Islet of Langerhans (tissue), 1 donor: ENCODE measurements at regions not wholly inside any gene's neighbourhood (a gene's known extent, or its start where the extent isn't known, plus 50 kb on each side); places are given as distances from the start of the nearest gene placed in this dataset.

ENCODE experiments used
- FAIRE-seq: peaks from one replicate; lab custom pipeline; 2011; peaks lifted over from hg19 to GRCh38; lab: Jason Lieb, UNC

DNA sequence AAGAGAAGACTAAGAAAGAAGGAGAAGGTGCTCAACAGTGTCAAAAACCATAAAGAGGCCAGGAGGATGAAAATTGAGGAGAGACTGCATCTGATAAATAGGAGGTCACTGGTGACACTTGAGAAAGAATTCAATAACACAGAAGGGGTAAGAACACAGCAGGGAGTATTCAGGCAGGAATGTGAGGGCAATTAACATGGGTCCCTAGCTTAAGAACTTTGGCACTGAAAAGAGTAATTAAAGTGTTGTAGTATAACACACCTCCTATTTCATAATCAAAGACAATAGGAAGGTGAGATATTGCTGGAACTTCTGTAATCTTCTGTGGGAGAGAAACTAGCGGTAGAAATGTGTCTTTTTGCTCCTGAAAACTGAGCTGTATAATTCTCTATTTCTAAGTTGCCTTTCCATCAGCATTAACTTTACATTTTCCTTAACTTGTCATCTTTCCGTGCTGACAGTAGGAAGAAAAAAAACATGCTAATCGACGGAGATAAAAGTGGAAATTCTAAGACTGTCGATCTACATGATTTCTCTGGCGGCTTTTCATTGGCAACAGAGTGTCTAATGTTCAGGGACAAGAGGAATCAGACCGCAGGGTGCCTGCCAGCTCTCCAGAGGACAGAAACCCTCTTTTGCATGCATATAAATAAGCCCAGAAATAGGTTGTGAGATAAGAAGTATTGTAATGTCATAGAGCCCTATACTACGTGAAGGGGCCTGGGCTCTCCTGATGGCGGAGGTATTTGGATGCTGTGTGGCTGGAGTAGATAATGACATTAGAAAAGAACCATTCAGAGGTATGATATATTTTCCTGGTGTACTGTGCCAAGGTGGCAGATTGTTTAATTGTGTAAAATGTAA is 147.9 kb upstream of the GAP43 start:
- no peak for FAIRE-seq

DNA sequence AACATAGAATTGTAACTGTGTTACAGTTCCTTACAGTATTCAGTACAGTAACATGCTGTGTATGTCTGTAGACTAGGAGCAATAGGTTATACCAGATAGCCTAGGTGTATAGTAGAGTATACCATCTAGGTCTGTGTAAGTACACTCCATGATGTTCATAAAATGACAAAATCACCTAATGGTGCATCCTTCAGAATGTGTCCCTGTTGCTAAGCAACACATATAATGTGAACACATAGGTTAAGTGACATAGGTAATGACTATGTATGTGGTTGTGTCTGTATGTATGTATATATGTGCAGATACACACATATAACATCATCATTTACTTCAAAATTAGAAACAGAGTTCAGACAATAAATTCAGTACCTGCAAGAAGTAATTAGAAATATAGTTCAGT is 146.8 kb upstream of the GAP43 start:
- FAIRE-seq, result no peak

DNA sequence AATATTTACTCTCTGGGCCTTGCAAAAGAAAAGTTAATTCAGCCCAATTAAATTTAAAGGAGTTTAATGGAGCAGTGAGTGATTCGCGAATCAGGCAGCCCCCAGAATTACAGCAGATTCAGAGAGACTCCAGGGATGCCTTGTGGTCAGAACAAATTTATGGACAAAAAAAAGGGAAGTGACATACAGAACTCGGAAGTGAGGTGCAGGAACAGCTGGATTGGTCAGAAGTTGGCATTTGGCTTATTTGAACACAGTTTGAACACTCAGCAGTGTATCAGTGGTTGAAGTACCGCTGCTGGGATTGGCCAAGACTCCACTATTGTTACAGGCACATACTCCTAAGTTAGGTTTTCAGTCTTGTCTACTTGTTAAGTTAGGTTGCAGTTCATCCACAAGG is 145.0 kb upstream of the GAP43 start:
- no peak for FAIRE-seq

DNA sequence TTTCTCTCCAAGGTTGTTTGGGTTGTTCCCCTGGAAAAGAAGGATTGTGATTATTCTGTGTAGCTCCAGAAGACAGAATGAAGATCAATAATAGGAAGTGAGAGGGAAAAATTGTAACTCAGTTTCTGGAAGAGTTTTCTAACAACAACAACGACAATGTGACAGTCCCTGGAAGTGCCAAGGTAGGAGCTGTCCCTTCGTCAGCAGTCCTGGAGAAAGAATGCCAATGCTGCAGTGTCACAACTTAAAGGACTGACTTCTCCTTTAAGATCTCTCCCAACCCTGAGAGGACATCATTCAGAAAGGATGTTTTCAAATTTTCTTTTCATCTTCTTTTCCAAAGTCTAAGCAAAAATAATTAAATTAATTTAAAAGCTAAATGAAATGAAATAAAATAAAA is 136.4 kb upstream of the GAP43 start:
- no peak for FAIRE-seq

DNA sequence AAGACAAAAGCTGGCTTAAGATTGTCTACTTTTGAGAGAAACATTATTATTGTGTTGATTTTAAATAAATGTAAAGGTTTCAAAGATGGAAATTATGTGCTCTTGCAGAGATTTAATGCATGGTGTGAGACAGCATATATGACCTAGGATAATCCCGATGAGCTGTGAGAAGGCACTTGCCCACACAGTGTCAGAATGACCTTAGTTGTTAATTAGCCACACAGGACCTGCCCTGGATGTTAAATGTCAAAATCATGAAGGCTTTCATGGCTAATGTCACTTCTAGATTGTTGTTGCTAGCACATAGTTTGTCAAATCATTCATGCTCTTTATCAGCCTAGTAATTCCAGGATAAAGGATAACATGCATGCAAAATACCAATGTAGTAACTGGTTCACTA is 135.3 kb upstream of the GAP43 start:
- FAIRE-seq, result no peak

DNA sequence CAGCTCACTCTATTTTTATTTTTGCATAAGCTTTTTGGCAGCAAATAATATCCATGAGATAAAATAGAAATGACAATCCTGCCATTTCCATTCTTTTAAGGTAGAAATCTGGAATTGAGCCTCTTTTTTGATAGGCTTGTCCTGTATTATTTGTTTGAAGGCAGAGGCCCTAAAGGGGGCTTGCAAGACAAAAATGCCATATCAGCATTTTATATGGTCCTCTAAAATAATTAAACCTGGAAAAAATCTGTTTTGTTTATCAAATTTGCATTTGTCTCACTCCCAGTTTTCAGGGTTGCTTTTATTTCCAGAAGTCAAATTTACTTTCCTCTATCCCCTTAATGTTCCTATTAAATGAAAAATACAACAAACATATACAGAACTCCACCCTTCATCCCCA is 134.9 kb upstream of the GAP43 start:
- no peak for FAIRE-seq

- no peak for FAIRE-seq
These were observed 128.5 kb upstream of the GAP43 start for GRCh38 chr3:115494826-115495225.

- FAIRE-seq, result no peak
These were observed 124.9 kb upstream of the GAP43 start for GRCh38 chr3:115498421-115498820.

DNA sequence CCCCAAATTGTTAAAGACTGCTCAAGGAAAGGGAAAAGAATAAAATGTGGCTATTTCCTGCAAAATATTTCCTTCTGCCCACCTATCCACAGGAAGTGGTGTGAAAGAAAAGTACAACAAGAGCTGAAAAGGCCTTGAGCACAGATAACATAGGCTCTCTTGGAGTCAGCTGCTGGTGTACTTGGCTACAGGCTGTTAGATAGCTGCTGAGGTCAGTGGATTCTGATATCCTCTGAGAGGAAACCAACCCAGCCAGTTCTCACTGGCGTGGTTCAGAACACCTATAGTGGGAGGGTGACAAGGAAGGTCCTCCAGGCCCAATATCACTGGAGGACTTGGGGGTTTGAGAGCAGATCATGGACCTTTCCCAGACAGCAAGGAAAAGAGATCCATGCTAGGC is 124.4 kb upstream of the GAP43 start:
- FAIRE-seq, result no peak

- no peak for FAIRE-seq
These were observed 123.6 kb upstream of the GAP43 start for GRCh38 chr3:115499666-115500065.

DNA sequence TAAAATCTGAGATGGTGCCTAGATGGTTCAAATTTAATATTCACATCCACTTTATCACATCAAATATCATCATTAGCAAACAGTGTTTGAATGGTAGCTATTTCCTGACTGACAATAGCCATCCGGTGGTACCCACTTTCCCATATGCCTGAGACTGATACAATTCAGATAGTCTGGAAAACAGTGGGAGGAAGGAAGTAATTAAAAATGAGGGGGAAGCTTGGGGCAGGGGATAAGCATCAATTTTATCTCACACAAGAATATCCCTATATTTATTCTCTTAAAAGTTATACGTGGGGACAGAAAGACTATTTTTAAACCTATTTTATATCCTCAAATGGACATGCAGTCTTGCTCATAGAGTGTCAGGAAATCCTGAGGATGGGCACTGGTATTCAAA is 122.5 kb upstream of the GAP43 start:
- FAIRE-seq, result no peak

GRCh38 chr3:115502128-115502527 is 121.2 kb upstream of the GAP43 start:
- FAIRE-seq, result no peak

DNA sequence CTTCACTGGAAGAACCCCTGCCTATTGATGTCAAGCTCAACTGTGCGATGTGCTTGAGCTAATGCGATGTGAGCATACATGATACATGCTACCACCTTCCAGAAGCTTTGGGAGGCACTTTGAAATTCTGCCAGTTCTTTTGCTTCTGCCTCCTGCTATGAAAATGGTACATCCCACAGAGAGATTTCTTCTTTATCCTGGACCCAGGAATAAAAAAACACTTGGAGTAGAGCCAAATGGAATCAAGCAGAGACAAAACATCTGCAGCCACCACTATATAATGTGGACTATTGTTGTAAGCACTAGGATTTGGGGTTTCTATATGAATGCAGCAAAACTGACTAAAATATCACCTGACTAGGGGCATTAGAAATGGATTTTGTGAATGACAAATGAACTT is 119.9 kb upstream of the GAP43 start:
- FAIRE-seq, result no peak

DNA sequence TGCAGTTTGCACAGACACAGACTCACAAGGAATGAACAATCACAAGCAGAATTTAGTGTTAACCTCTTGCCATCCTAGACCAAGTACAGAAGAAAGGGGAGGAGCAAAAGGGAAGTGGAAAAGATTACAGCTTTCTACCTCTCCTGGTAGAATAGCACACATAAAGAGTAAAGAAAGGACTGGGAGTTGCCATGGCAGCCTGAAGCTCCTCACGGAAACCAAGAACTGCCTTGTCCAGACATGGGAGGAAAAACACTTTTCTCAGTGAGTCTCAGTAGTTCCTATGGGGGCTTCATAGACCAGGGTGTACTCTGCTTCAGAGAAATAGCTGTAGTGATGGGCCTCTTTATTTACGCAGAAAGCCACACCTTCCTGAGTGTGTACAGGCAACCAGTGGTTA is 114.7 kb upstream of the GAP43 start:
- FAIRE-seq, result no peak

- peak; percentile 80 for FAIRE-seq
These were observed 110.5 kb upstream of the GAP43 start for GRCh38 chr3:115512565-115513415.

- no peak for FAIRE-seq
These were observed 109.9 kb upstream of the GAP43 start for GRCh38 chr3:115513416-115513800.

DNA sequence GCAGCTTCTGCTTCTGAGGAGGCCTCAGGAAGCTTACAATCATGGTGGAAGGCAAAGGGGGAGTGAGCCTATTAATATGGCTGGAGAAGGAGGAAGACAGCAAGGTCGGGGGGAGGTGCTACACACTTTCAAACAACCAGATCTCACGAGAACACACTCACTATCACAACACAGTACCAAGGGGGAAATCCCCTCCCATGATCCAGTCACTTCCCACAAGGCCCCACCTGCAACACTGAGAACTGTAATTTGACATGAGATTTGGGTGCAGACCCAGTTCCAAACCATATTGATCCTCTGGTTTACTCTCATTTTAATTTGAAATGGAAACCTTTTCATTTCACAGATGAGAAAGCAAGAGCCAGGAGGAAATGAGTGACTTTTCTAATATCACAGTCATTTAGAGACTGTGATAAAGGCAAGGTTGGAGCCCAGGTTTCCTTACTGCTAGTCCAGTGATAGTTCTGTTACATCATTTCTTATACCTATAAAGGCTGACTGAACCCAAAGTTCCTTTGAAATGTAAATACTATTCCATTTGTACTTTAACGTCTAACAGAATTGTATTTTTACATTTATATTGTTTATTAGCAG is 105.8 kb upstream of the GAP43 start:
- no peak for FAIRE-seq

DNA sequence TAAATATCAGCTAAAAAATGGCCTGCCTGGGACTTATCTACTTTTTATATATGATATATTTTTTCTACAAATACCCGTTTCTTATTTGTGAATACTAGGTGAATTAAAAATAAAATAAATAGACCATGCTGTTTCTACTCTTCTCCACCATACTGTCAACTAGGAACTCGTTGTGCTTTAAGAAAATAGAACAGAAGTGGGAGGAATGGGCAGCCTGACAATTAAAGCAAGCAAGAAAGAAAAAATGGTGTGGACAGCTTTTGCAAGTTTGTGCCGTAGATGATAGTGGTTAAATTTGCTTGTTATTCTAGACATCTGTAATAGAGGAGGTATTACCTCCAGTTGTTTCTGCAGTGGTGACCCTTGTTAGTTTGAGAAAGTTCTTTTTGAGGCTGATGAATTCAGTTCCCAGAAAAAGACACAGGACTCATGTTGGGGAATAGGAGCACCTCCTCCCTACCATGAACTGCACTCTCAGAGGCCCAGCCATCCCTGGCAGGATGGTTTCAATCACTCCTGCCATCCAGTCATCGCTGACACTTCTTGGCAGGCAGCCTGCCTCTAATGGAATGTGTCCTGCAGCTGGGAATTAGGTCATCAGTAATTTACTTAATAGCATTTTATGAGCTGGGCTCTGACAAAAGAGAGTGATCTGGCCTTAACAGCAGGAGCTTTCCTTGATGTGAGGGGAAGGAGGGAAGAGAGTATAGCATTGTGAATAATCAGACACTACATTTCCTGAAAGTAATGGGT is 105.0 kb upstream of the GAP43 start:
- no peak for FAIRE-seq

GRCh38 chr3:115520241-115520640 is 103.1 kb upstream of the GAP43 start:
- no peak for FAIRE-seq

DNA sequence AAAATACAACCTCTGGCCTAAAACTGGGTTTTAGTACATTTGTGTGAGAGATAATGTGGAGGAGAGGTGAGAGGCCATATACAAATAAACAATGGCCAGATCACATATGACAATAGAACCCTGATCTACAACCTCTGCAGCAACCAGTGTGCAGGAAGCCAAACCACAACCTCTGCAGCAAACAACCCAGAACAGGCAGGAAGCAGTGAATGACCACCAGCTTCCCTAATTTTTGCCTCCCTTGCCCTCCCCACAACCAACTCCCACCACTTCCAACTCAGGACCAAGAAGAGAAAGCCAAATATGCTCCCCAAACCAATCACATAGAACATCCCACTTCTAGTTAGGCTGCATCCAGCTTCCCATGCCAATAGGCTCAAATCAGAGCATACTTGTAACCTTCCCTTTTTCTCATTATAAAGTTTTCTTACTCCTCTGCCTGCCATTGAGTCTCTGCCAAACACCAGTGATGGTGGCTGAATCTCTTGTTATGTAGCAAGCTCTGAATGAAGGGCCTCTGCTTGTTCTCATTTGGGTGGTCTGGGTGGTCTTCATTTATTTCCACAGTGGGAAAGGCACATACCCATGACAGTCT is 102.6 kb upstream of the GAP43 start:
- FAIRE-seq, result no peak

DNA sequence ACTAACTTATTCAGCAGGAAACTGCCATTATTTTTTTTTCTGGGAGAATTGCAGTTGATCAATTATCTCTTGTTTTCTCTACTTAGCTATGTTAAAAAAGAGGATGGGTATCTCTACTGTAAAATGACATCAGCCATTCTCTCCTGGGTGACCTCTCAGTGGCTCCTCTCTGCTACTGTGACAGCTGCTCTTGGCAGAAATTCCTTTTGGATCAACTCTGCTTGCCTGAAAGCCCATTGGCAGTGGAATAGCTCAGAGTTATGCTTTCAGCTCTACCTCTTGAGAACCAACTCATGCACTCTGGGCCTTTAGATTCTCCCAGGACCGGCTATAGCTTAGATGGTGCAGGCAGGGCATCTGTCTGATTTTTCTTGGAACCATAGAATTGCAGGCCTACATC is 99.9 kb upstream of the GAP43 start:
- no peak for FAIRE-seq

DNA sequence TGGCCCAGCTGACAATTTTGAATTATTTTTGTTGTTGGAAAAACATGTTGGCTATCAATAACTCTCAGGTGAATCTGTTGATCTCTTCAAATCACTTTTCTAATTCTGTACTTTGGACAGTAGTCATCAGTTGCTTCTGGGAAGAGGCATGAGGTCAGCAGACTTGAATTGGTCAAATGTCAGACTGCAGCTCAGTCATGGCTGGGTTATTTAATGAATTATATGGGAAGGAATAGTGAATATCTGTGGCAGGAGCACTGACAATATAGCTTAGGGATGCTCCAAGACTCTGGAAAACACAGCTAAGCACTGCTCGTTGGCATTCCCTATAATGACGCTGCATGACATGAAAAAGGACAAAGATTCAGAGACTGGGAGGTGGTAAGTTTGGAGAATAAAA is 98.8 kb upstream of the GAP43 start:
- no peak for FAIRE-seq
